Dermis blood vessel endothelial cell (primary cell): ENCODE measurements at regions not wholly inside any gene's neighbourhood (a gene's known extent, or its start where the extent isn't known, plus 50 kb on each side); places are given as distances from the start of the nearest gene placed in this dataset.
"Not testable (repeated sequence)": the region's sequence is repeated elsewhere in the genome, so short reads cannot be mapped to it uniquely, and the experiment has no call there.

Experiments
- DNase-seq: peaks from one replicate; pipeline ENCODE4 v3.0.0; 2010

DNA sequence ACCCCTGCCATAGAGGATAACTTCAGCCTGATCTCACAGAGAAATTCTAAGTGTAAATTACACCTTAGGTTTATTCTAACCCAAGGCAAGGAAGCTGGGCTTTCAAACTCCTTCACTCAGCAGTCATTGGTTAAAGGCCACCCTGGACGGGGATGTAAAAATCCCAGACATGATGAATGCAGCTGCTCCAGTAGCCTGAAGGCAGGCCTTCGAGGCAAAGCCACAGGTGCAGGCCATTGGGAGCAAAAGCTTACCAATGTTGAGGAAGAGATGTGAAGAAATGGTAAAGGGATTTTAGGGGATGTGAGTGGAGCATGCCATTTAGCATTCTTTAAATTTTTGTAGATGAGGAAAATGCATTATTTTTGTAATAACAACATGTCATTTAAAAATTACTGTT is 514.4 kb downstream of the XYLT1 start:
- DNase-seq: no peak

DNA sequence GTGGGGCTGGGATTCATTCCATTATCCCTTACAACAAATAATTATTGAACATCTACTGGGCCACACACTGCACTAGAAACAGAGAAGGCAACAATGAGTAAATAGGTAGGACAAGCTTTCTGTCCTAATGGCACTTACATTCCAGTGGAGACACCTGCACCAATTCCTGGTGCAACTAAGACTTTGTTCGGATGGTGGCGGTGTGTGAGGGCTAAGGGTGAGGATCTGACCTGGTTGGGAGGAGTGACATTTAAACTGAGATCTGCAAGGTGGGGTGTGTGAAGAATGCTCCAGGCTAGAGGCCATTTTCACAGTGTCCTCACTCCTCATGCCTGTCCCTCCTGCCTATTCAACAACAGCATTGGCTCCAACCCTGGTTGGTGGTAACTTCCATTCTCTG is 510.0 kb downstream of the XYLT1 start:
- no peak for DNase-seq

DNA sequence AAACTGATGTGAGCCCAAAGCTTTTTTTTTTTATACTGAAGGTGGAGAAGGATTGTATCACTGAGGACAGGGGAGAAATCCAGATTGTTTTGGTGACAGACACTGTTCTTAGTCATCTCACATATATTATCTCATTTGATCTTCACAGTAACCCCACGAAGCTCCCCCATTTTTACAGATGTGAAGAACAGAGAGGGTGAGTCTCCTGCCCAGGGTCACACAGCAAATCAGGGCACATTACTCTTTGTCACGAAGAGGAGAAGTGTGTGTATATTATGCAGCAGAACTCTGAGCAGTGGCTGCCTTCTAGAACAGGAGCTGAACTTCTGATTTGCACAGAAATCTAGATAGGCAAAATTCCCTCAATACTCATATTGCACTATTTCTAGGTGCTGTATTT is 504.3 kb downstream of the XYLT1 start:
- DNase-seq: no peak

DNA sequence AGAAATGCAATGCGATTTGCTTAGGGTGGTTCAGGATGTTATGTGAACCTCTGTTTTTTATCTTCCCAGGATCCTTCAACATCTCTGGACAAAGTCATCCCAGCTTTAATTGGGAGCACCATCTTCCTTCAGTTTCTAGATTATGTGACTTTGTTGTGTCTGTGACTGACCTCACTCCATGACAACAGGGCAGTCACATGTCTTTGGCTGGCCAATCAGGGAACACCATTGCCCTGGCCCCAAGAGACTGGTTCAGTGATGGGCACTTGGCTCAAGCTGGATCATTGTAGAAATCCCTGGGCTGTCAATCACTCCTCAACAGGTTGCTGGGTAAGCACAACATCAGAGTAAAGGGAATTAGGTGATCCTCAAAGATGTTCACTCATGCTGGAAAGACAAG is 499.7 kb downstream of the XYLT1 start:
- DNase-seq: no peak

DNA sequence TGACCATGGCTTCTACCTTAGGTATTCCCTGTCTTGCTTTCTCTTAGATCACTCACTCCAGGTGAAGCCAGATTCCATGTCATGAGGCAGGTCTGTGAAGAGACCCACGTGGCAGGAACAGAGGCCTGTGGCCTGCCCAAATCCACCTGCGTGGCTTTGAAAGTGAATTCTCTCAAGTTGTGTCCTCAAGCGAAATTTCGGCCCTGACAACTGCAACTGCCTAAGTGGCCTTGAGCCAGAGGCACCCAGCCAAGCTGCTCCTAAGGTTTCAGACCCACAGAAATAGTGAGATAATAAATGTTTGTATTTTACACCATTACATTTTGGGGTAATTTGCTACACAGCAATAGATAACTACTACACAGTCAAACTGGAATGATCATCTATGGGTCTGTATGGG is 497.9 kb downstream of the XYLT1 start:
- no peak for DNase-seq

DNA sequence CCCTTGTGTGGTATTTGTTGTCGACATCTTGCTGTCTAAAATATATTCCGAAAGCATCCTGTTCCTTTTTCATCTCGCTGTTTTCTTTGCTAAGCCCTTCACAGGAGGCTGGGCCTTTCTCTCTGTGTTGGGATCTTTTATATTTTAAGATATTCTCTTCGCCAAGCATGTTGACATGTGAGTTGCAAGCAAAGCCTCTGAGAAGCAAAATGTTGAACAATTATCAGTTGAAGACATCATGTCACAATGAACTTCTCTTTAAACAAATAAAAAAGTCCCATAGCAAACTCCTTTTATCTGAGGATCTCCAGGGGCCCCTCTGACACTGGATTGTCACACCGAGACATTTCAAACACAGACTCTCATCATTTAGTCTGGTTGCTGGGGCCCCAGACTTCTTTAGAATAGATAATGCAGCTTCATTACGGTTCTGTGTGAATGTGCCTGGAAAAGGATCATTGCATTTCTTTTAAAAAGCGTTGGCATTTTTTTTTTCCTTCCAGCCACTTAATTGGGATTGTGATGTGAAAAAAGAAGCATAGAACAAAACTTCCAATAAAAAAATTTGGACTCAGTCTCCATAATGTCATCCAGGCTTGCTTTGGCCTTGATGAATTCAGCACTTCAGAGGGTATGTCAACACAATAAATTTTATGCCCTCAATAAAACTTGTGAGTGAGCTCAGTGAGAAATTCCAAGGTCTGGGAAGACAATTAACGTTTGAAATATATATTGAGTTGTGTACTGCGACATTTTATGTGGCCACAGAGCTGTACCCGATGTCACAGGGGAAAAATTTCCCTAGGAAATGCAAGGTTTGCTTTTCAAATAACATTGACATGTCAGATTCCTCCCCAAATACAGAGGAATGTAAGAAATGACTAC is 496.8 kb downstream of the XYLT1 start:
- no peak for DNase-seq

DNA sequence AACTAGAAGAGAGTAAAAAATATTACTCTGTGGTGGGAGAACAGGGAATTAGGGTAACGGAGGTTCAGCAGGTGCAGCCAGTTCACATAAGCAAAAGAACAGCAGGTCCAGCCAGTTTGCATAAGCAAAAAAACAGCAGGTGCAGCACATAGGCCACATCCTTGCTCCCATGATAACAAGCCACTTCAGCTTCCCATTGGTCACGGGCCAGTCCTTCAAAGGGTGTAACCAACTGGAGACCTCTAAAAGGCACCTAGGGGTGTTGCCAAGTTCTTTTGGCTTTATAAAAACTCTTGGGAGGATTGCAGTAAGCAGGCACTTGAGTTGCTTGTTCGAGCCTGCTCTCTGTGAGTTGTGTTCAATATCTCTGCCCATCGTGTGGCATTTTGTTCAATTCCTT is 488.1 kb downstream of the XYLT1 start:
- DNase-seq: no peak

DNA sequence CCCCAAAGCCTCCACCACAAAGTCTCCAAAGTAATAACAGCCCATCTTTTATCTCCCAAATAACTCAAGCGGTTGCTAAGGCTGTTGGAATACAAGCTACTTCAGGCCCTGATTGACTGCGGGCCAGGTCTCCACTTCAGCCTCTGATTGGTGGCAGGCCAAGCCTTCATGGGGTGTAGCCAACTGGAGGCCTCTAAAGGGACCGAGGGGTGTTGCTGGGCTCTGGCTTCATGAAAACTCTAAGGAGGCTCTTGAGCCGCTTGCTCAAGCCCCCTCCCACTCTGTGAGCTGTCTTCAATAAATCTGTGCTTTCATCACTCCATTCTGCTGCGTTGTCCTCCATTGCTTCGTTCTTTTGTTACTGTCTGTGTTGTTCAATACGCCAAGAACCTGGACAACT is 487.2 kb downstream of the XYLT1 start:
- no peak for DNase-seq

DNA sequence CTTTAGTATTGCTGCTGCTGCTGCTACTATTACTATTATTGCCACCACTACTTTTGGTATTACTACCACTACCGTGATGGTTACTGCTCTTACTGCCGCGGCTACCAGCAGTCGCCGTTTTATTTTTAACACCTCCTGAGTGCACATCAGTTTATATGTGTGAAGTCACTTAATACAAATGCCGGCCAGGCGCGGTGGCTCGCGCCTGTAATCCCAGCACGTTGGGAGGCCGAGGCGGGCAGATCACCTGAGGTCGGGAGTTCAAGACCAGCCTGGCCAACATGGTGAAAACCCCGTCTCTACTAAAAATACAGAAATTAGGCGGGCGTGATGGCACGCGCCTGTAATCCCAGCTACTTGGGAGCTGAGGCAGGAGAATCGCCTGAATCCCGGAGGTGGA is 486.7 kb downstream of the XYLT1 start:
- not testable (repeated sequence) for DNase-seq

DNA sequence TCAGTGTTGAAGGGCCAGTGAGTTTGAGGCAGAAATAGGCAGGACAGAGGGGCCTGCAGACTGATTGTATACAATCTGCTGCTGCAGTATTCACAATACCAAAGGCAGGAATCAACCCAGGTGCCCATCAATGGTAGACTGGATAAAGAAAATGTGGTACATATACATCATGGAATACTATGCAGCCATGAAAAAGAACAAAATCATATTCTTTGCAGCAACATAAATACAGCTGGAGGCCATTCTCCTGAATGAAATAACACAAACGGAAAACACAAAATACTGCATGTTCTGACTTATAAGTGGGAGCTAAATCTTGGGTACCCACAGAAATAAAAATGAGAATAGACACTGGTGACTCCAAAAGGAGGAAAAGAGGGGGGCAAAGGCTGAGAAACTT is 485.1 kb downstream of the XYLT1 start:
- DNase-seq: no peak

DNA sequence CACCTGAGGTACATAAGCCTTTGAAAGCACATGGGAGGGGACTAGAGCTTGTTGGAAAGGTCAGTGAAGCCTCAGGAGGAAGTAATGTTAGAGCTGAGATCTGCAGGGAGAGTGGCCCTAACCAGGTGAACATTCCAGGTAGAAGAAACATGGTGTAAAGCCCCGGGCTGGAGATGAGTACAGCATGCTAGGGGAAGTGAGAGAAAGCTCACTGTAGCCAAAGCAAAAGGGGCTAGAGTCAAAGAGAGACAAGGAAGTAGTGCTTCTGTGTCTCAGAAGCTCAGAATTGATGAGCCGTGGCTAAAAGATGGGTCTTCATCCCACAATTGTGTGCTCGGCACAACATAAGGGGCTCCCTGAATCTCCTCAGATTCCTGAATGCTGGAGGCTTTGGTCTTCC is 481.8 kb downstream of the XYLT1 start:
- DNase-seq: no peak

DNA sequence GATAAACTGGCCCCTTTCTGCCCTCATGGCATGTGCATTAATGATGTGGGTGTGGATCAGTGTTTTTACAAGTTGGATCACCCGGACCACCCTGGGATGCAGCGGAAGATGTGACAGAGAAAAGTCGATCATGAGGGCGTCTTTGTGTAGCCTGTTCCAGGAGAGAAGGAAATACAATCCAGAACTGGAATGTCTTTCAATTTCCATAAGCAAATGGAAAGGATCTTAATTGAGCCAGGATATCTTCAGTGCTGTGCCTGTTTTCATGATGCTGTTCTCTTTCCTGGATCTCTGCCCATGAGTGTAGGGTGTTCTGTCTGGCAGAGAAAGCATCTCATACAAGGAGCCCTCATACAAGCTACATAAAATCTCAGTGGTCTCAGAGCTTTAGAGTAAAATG is 481.4 kb downstream of the XYLT1 start:
- no peak for DNase-seq

DNA sequence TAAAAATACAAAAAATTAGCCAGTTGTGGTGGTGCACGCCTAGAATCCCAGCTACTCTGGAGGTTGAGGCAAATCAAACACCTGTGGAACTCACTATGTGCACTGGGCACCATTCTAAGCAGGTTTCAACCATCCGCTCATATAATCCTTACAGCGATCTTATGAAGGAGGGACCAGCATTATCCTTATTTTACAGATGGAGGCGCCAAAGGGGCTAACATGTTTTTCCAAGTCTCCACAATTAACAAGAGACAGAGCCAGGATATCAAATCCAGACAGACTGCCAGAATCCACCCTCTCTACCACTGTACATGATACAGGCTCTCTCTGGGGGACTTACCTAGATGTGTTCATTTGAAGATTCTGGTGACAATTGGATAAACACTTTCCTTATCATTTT is 479.0 kb downstream of the XYLT1 start:
- no peak for DNase-seq

DNA sequence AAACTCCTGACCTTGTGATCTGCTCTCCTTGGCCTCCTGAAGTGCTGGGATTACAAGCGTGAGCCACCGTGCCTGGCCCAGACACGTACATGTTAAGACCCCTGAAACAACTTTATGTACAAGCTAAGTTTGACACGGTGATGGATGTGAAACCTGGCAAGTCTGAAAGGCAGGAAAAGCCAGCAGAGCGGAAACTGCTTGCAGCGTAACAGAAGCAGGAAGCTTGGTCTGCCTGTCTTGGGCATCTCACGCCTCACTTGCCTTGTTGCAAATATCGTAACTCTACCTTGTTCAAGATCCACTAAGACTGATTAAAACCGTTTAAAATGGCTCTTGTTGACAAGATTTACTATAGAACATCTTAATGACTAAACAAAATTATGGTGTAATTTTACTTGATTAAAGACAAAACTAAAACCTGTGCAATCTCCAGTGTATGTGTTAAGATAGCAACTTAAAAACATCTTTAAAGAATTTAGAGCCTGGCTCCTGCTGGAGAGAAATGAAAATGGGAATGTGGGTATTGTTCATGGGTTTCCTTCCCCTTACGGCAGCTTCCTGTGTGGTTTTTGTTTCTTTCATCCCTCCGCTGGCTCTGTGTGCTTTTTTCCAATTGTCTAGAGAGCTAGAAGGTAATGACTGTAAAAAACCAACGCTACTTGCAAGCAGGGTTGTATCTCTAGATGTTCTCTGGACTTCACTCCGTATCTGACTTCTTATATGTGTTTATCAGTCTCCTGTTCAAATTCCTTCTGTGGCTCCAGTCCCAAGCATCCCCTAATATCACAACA is 477.6 kb downstream of the XYLT1 start:
- no peak for DNase-seq

DNA sequence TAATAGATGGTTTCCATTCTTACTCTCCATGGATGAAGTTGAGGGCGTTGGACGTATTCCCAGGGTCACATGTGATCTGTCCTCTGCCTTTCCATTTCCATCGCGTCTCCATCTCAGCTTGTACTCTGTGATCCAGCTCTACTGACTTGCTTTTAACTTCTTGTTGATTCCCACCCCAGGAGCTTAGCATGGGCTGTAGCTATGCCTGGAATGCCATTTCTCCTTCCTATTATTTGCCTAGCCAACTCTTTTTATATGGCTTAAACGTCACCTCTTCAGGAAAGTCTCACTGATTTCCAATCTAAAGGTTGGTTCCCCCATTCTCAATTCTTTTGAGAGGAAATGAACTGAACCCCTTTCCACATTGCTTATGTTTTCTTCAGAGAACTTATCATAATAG is 475.9 kb downstream of the XYLT1 start:
- no peak for DNase-seq

DNA sequence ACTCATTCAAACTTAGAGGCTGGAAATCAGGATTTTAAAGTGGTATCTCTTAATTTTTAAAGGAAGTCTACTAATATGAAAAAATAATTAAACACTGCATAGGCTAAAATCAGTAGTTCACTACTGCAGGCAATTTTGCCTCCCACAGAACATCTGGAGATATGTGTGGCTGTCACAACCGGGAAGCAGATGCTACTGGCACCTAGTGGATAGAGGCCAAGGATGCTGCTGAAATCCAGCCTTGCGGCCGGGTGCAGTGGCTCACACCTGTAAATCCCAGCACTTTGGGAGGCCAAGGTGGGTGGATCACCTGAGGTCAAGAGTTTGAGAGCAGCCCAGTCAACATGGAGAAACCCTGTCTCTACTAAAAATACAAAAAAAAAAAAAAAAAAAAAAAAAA is 473.9 kb downstream of the XYLT1 start:
- DNase-seq: no peak

DNA sequence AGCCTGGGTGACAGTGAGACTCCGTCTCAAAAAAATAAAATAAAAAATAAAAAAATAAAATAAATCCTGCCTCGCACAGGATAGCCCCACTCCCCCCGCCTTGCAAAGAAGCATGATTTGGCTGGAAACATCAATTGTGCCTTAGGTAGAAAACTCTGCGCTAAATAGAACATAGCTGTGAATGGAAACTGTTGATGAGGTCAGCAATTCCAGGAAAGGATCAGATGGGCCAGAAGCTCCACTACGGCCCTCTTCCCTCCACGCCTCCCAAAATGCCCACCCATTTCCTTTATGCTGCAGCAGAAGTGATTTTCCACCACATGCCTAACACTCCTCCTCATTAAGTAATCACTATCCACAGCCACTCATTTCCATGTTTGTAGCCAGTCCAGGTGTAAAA is 473.4 kb downstream of the XYLT1 start:
- no peak for DNase-seq

DNA sequence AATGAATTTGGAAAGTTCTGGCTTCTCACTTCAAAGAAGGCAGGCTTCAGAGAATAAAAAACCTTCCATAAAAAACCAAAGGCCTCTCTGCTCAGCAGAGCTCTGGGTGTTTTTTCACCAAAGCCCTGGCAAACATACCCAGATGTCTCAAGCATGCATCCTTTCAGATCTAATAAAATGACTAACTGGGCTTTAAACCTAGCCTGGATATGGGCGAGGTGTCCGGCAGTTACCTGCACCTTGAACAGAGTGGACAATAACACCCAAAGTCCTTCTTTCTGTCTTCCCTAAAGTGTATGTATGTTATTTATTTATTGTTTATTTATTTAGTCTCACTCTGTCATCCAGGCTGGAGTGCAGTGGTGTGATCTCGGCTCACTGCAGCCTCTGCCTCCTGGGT is 469.3 kb downstream of the XYLT1 start:
- DNase-seq: no peak

DNA sequence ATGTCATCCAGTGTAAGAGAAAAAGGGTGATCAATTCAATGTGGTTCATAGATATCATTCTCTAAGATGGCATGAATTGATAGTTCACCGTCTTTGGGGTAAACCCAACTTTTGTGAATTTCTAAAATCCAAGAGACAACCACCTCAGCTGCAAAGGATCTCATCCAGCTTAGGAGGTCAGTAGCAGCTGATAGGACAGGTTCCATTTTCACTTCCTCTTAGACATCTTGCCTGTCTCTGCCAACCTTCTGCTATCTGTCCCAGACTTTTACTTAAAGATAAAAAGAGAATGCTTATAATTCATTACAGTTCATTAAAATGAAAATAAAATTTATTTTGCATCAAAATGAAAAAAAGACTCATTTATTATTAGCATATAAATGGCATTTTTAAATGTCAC is 468.2 kb downstream of the XYLT1 start:
- DNase-seq: no peak

DNA sequence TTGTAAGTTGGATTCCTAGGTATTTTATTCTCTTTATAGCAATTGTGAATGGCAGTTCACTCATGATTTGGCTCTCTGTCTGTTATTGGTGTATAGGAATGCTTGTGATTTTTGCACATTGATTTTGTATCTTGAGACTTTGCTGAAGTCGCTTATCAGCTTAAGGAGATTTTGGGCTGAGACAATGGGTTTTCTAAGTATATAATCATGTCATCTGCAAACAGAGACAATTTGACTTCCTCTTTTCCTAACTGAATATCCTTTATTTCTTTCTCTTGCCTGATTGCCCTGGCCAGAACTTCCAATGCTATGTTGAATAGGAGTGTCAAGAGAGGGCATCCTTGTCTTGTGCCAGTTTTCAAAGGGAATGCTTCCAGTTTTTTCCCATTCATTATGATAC is 464.8 kb downstream of the XYLT1 start:
- DNase-seq: not testable (repeated sequence)

DNA sequence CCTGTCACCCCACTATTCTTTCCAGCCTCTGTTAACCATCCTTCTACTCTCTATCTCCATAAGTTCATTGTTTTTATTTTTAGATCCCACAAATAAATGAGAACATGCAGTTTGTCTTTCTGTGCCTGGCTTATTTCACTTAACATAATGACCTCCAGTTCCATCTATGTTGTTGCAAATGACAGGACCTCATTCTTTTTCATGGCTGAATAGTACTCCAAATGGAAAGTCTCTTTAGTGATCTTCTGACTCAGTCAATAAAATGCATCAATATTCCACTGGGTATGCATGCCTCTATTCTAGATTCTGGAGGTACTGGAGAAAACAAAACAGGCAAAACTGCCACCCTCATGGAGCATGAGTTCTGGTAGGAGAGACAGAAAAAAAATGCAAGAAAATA is 459.0 kb downstream of the XYLT1 start:
- DNase-seq: no peak

DNA sequence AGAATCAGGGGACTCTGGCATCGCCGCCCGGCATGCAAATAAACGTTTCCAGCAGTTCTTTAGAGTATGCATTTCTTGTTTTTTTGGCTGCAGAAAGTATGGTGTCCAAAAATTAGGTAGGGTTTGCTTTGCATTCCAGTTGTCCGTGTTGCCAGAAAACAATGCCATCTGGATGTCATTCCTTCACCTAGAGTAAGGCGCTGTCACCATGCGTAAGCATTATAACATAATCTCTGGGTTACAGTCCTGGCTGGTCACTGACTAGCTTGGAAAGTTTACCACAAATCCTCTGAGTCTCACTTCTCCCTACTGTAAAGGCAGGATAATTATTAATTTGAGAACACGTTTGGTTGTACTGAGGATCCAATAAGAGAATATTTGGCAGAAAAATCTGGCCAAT is 457.7 kb downstream of the XYLT1 start:
- DNase-seq: no peak

DNA sequence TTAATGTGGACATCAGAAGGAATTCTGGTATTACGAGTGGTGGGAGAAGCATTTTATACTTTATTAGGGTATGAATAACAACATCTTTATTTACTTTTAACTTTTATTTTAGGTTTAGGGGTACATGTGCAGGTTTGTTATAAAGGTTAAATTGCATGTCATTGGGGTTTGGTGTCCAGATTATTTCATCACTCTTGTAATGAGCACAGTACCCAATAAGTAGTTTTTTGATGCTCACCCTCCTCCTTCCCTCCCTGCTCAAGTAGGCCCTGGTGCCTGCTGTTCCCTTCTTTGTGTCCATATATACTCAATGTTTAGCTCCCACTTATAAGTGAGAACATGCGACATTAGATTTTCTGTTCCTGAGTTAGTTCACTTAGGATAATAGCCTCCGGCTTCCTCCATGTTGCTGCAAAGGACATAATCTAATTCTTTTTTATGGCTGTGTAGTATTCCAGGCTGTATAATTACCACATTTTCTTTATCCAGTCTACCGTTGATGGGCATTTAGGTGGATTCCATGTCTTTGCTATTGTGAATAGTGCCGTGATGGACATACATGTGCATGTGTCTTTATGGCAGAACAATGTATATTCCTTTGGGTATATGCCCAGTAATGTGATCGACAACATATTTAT is 456.2 kb downstream of the XYLT1 start:
- no peak for DNase-seq

DNA sequence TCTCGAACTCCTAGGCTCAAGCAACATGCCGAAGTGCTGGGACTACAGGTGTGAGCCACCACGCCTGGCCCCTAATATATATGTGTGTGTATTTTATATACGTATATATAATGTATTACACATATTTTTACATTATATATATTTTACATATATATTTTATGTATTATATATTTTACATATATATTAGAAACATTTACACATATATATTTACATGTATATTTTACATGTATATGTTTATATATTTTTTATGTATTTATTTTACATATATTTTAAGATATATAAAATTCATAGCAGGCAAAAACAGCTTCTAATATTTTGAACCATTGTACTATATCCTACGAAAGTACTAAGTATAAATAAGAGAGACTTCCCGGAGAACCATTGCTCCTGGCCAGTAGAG is 455.1 kb downstream of the XYLT1 start:
- no peak for DNase-seq
